Adrenal gland (tissue), 9 donors: ENCODE measurements at regions not wholly inside any gene's neighbourhood (a gene's known extent, or its start where the extent isn't known, plus 50 kb on each side); places are given as distances from the start of the nearest gene placed in this dataset.
"Not testable (repeated sequence)": the region's sequence is repeated elsewhere in the genome, so short reads cannot be mapped to it uniquely, and the experiment has no call there.

Experiments used
- DNase-seq, 7 donors: peaks; one replicate each; pipeline ENCODE4 v3.0.0-alpha.2; 2019 to 2020
- H3K27ac ChIP-seq, 5 donors: fragments of 200-600 bp; sonication (generic) in 4 of 5; 1 replicate in 3 of 5; 2 replicates in 2 of 5; pipeline versions ENCODE4 v1.5.1 to v1.8.0; 2016 to 2020; ENCODE audit warnings: mild to moderate bottlenecking in 1 of 5
- H3K27me3 ChIP-seq: fragments of 200-600 bp; 2 replicates; pipeline ENCODE4 v1.8.0; 2021
- H3K36me3 ChIP-seq, 2 donors: fragments of 200-600 bp; replicated peaks in 1 of 2; 1 replicate in 1 of 2; 2 replicates in 1 of 2; pipeline versions ENCODE4 v1.5.1 to v1.8.0; 2018 to 2022
- H3K4me1 ChIP-seq, 2 donors: fragments of 200-600 bp; replicated peaks in 1 of 2; 1 replicate in 1 of 2; 2 replicates in 1 of 2; pipeline versions ENCODE4 v1.5.1 to v1.8.0; 2018 to 2021
- H3K4me3 ChIP-seq, 4 donors: fragments of 200-600 bp; sonication (generic) in 3 of 4; one replicate each; pipeline ENCODE4 v1.5.1; 2016 to 2018
- H3K9me3 ChIP-seq, 3 donors: fragments of 200-600 bp; sonication (generic) in 1 of 3; replicated peaks in 1 of 3; 1 replicate in 2 of 3; 2 replicates in 1 of 3; pipeline versions ENCODE4 v1.5.1 to v1.8.0; 2016 to 2021
- CTCF ChIP-seq, 6 experiments: fragments of 450-650 bp in 4 of 6; fragments of 200-600 bp in 2 of 6; sonication (generic) in 1 of 6; IDR thresholded peaks; 1 replicate in 5 of 6; 2 replicates in 1 of 6; pipeline versions ENCODE4 v1.5.1 to v1.8.0; 2016 to 2021; ENCODE audit warnings: antibody characterized with exemption in 6 of 6, mild to moderate bottlenecking in 2 of 6, moderate library complexity in 1 of 6
- POLR2A ChIP-seq, 2 donors: fragments of 450-650 bp; IDR thresholded peaks; one replicate each; pipeline ENCODE4 v1.6.1; 2017; ENCODE audit warnings: antibody characterized with exemption in 2 of 2, mild to moderate bottlenecking in 2 of 2, moderate library complexity in 1 of 2
- WGBS, 4 donors: extraction: QIAGEN DNeasy Blood & Tissue Kit in 2 of 4; methylation state at CpG; one replicate each; pipeline versions ENCODE4 v1.1.5 to v1.1.7; 2013 to 2017; 5-methylcytosine and 5-hydroxymethylcytosine counted together
- intact Hi-C, 2 donors: fragments of 100-400 bp; cut with DNase I; formaldehyde crosslinking; loops; one replicate each; pipeline versions ENCODE4 v1.14.1 to v1.15.0; 2022 to 2023
- donor health status: healthy with polysubstance abuse.
- donor health status: Bipolar disorder and iron deficiency.
- donor health status: DM: yes; HTN: yes; CAD: no.
- donor health status: DM: no; HTN: no; CAD: no.
- donor health status: DM: no; HTN: no; CAD: no.

GRCh38 chrX:122279746-122280145, 904.3 kb upstream of the GRIA3 start:
- Histone ChIP-seq H3K27me3 (no peaks in the 10 kb centered on the region), H3K4me1 (no peaks in the 10 kb centered on the region), H3K9me3 (no peaks in the 10 kb centered on the region), H3K27ac (no peak overlapping the region), H3K4me3 (no peak overlapping the region), H3K36me3 (no peaks in the 10 kb centered on the region)
- intact Hi-C loops: no loop called here
- WGBS, 4 donors: 42 to 92% (median 74%) methylated on average over 1 of the region's 1 CpG
- no peak for DNase-seq
- no peak for TF ChIP-seq POLR2A (IDR thresholded peaks at IDR 0.05)
- no peak for TF ChIP-seq CTCF (IDR thresholded peaks at IDR 0.05)

DNA sequence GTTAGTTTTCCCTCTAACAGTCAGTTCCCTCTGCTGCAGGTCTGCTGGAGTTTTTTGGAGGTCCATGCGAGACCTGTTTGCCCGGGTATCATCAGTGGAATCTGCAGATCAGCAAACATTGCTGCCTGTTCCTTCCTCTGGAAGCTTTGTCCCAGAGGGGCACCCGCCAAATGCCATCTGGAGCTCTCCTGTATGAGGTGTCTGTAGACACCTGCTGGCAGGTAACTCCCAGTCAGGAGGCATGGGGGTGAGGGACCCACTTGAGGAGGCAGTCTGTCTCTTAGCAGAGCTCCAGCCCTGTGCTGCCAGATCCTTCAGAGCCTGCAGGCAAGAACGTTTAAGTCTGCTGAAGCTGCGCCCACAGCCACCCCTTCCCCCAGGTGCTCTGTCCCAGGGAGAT, 884.3 kb upstream of the GRIA3 start:
- H3K9me3 ChIP-seq, H3K4me1 ChIP-seq, DNase-seq, H3K4me3 ChIP-seq, H3K27ac ChIP-seq, intact Hi-C loops, H3K36me3 ChIP-seq, H3K27me3 ChIP-seq: not testable (repeated sequence)
- 70 to 92% (median 83%) methylated on average over 4 to 5 of the region's 5 CpGs for WGBS, 4 donors

DNA sequence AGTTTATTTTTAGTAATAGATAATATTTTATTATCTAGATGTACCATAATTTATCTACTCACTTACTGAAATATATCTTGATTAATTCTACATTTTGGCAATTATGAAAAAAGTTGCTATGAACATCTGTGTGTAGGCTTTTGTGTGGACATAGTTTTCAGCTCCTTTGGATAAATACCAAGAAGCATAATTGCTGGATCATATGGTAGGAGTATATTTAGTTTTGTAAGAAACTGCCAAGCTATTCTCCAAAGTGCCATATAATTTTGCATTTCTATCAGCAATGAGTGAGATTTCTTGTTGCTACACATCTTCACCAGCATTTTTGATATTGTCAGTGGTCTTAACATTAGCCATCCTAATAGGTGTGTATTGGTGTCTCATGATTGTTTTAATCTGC, 882.6 kb upstream of the GRIA3 start:
- no peaks in the 10 kb centered on the region for H3K9me3 ChIP-seq

GRCh38 chrX:122303761-122304160, 880.3 kb upstream of the GRIA3 start:
- H3K27ac ChIP-seq: no peak overlapping the region
- H3K36me3 ChIP-seq: no peaks in the 10 kb centered on the region
- H3K27me3 ChIP-seq: no peaks in the 10 kb centered on the region
- TF ChIP-seq CTCF (IDR thresholded peaks at IDR 0.05) (no peak), POLR2A (IDR thresholded peaks at IDR 0.05) (no peak)
- no peaks in the 10 kb centered on the region for H3K9me3 ChIP-seq
- H3K4me3 ChIP-seq: no peak overlapping the region
- no peak for DNase-seq
- intact Hi-C loops: no loop called here
- no peaks in the 10 kb centered on the region for H3K4me1 ChIP-seq

More for the DNA sequence above, 882.6 kb upstream of the GRIA3 start:
- Histone ChIP-seq H3K36me3 (no peaks in the 10 kb centered on the region), H3K27ac (no peak overlapping the region), H3K4me3 (no peak overlapping the region), H3K27me3 (no peaks in the 10 kb centered on the region), H3K4me1 (no peaks in the 10 kb centered on the region)
- intact Hi-C loops: no loop called here
- no peak for DNase-seq
- no peak for TF ChIP-seq CTCF (IDR thresholded peaks at IDR 0.05)
- no peak for TF ChIP-seq POLR2A (IDR thresholded peaks at IDR 0.05)

GRCh38 chrX:122344816-122345215, 839.3 kb upstream of the GRIA3 start:
- intact Hi-C loops: no loop called here
- H3K27me3 ChIP-seq: peaks cover 3% of the 10 kb centered on the region
- no peaks in the 10 kb centered on the region for H3K36me3 ChIP-seq
- H3K4me3 ChIP-seq: no peak overlapping the region
- WGBS, 4 donors: 73 to 87% (median 76%) methylated on average over 3 of the region's 3 CpGs
- no peak overlapping the region for H3K27ac ChIP-seq
- H3K9me3 ChIP-seq: no peaks in the 10 kb centered on the region
- no peak for DNase-seq
- TF ChIP-seq CTCF (IDR thresholded peaks at IDR 0.05) (no peak), POLR2A (IDR thresholded peaks at IDR 0.05) (no peak)
- no peaks in the 10 kb centered on the region for H3K4me1 ChIP-seq
